ENCODE measurements at regions not wholly inside any gene's neighbourhood (a gene's known extent, or its start where the extent isn't known, plus 50 kb on each side); places are given as distances from the start of the nearest gene placed in this dataset.

- H3K27me3 ChIP-seq (ENCODE audit: insufficient read depth, insufficient read length) = no peaks in the 10 kb centered on the region
- no peaks in the 10 kb centered on the region for H3K36me3 ChIP-seq (ENCODE audit: insufficient read depth, insufficient read length, low read length)
- H3K4me3 ChIP-seq (ENCODE audit: insufficient read length, low read depth) = no peak overlapping the region
- peak; percentile 16 for DNase-seq (ENCODE audit: low read depth, low spot score)
- H3K9me3 ChIP-seq (ENCODE audit: insufficient read depth, low read length) = no peaks in the 10 kb centered on the region
- no peak overlapping the region for H3K9ac ChIP-seq (ENCODE audit: insufficient read length, low read depth)
- no peaks in the 10 kb centered on the region for H3K4me1 ChIP-seq (ENCODE audit: insufficient read depth, insufficient read length)
- TF ChIP-seq SUZ12 (IDR thresholded peaks at IDR 0.05; ENCODE audit: extremely low read depth, insufficient read depth, insufficient read length) (no peak), YY1 (IDR thresholded peaks at IDR 0.05; ENCODE audit: insufficient read depth, insufficient read length) (no peak), ZNF274 (IDR thresholded peaks at IDR 0.05; ENCODE audit: low read depth, low read length) (no peak)
These were observed 110.8 kb upstream of the PACRGL start for GRCh38 chr4:20589436-20589835.

DNA sequence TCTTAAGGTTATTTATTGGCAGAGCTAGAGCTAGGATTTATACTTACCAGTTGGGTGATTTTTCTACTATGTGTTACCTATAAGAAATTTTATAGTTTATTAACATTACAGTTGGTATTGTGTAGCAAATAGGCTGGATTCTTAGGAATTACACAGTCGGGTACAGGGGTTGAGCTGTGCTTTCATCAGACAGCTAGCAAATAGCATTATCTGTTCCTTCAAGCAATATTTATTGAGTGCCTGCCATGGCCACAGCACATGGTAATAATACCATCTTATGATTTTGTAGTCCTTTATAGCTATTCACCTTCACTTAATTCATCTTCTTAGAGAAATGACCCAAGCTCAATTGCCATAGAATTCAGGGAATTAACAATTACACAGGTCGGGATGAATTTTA, 109.4 kb upstream of the PACRGL start:
- no peak for TF ChIP-seq YY1 (IDR thresholded peaks at IDR 0.05; ENCODE audit: insufficient read depth, insufficient read length)
- TF ChIP-seq SUZ12 (IDR thresholded peaks at IDR 0.05; ENCODE audit: extremely low read depth, insufficient read depth, insufficient read length) = no peak
- no peak for TF ChIP-seq ZNF274 (IDR thresholded peaks at IDR 0.05; ENCODE audit: low read depth, low read length)
- no peaks in the 10 kb centered on the region for H3K4me1 ChIP-seq (ENCODE audit: insufficient read depth, insufficient read length)
- no peak overlapping the region for H3K4me3 ChIP-seq (ENCODE audit: insufficient read length, low read depth)
- DNase-seq (ENCODE audit: low read depth, low spot score) = no peak
- H3K36me3 ChIP-seq (ENCODE audit: insufficient read depth, insufficient read length, low read length) = no peaks in the 10 kb centered on the region
- no peaks in the 10 kb centered on the region for H3K27me3 ChIP-seq (ENCODE audit: insufficient read depth, insufficient read length)
- no peak overlapping the region for H3K9ac ChIP-seq (ENCODE audit: insufficient read length, low read depth)
- H3K9me3 ChIP-seq (ENCODE audit: insufficient read depth, low read length) = no peaks in the 10 kb centered on the region

DNA sequence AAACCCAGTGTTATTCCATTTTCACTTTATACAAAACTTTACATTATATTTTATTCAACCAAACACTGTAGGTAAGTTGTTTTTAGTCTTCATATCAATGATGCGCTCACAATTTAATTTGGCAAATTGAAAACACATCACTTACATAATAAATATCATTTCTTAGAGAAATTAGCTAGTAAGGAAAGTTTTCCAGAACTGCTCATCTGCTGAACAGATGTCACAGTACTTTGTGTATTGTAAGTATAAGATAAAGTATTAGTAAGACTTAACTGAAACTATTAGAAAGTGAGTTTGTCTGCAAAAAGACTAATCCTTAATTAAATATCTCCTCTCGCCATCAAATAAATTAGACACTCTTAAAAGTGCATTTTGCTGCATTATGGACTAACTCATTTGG, 108.7 kb upstream of the PACRGL start:
- no peak for DNase-seq (ENCODE audit: low read depth, low spot score)
- Histone ChIP-seq H3K9me3 (ENCODE audit: insufficient read depth, low read length) (no peaks in the 10 kb centered on the region), H3K36me3 (ENCODE audit: insufficient read depth, insufficient read length, low read length) (no peaks in the 10 kb centered on the region), H3K9ac (ENCODE audit: insufficient read length, low read depth) (no peak overlapping the region), H3K4me1 (ENCODE audit: insufficient read depth, insufficient read length) (no peaks in the 10 kb centered on the region), H3K4me3 (ENCODE audit: insufficient read length, low read depth) (no peak overlapping the region), H3K27me3 (ENCODE audit: insufficient read depth, insufficient read length) (no peaks in the 10 kb centered on the region)
- TF ChIP-seq SUZ12 (IDR thresholded peaks at IDR 0.05; ENCODE audit: extremely low read depth, insufficient read depth, insufficient read length) = no peak
- no peak for TF ChIP-seq ZNF274 (IDR thresholded peaks at IDR 0.05; ENCODE audit: low read depth, low read length)
- TF ChIP-seq YY1 (IDR thresholded peaks at IDR 0.05; ENCODE audit: insufficient read depth, insufficient read length) = no peak

DNA sequence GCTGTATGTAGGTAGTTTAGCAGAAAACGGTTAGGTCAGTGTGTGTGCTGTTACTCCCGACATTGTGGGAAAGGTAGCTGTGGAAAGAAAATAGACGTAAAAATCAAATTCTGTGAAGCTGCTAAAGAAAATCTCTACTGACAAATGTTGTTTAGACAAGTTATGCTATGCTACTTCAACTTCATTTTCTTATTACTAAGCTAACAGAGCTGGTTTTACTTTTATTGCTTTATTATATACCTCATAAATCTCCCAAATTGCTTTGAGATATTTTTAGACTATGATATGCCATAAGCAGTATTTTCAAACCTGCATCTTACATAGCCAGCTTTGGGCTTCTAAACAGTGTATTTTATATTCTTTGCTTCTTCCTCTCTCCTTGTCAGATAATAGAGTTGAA, 108.2 kb upstream of the PACRGL start:
- H3K9me3 ChIP-seq (ENCODE audit: insufficient read depth, low read length) = no peaks in the 10 kb centered on the region
- no peaks in the 10 kb centered on the region for H3K36me3 ChIP-seq (ENCODE audit: insufficient read depth, insufficient read length, low read length)
- no peak for TF ChIP-seq ZNF274 (IDR thresholded peaks at IDR 0.05; ENCODE audit: low read depth, low read length)
- TF ChIP-seq YY1 (IDR thresholded peaks at IDR 0.05; ENCODE audit: insufficient read depth, insufficient read length) = no peak
- no peak for TF ChIP-seq SUZ12 (IDR thresholded peaks at IDR 0.05; ENCODE audit: extremely low read depth, insufficient read depth, insufficient read length)
- H3K4me1 ChIP-seq (ENCODE audit: insufficient read depth, insufficient read length) = no peaks in the 10 kb centered on the region
- no peak for DNase-seq (ENCODE audit: low read depth, low spot score)
- H3K4me3 ChIP-seq (ENCODE audit: insufficient read length, low read depth) = no peak overlapping the region
- H3K9ac ChIP-seq (ENCODE audit: insufficient read length, low read depth) = no peak overlapping the region
- H3K27me3 ChIP-seq (ENCODE audit: insufficient read depth, insufficient read length) = no peaks in the 10 kb centered on the region

GRCh38 chr4:20592663-20593062, 107.6 kb upstream of the PACRGL start:
- TF ChIP-seq ZNF274 (IDR thresholded peaks at IDR 0.05; ENCODE audit: low read depth, low read length) (no peak), SUZ12 (IDR thresholded peaks at IDR 0.05; ENCODE audit: extremely low read depth, insufficient read depth, insufficient read length) (no peak), YY1 (IDR thresholded peaks at IDR 0.05; ENCODE audit: insufficient read depth, insufficient read length) (no peak)
- H3K9ac ChIP-seq (ENCODE audit: insufficient read length, low read depth) = no peak overlapping the region
- H3K4me1 ChIP-seq (ENCODE audit: insufficient read depth, insufficient read length) = no peaks in the 10 kb centered on the region
- DNase-seq (ENCODE audit: low read depth, low spot score) = no peak
- no peak overlapping the region for H3K4me3 ChIP-seq (ENCODE audit: insufficient read length, low read depth)
- H3K27me3 ChIP-seq (ENCODE audit: insufficient read depth, insufficient read length) = no peaks in the 10 kb centered on the region
- H3K36me3 ChIP-seq (ENCODE audit: insufficient read depth, insufficient read length, low read length) = no peaks in the 10 kb centered on the region
- H3K9me3 ChIP-seq (ENCODE audit: insufficient read depth, low read length) = no peaks in the 10 kb centered on the region

- DNase-seq (ENCODE audit: low read depth, low spot score) = no peak
- TF ChIP-seq ZNF274 (IDR thresholded peaks at IDR 0.05; ENCODE audit: low read depth, low read length) (no peak), YY1 (IDR thresholded peaks at IDR 0.05; ENCODE audit: insufficient read depth, insufficient read length) (no peak), SUZ12 (IDR thresholded peaks at IDR 0.05; ENCODE audit: extremely low read depth, insufficient read depth, insufficient read length) (no peak)
- Histone ChIP-seq H3K9ac (ENCODE audit: insufficient read length, low read depth) (no peak overlapping the region), H3K27me3 (ENCODE audit: insufficient read depth, insufficient read length) (no peaks in the 10 kb centered on the region), H3K4me3 (ENCODE audit: insufficient read length, low read depth) (no peak overlapping the region), H3K36me3 (ENCODE audit: insufficient read depth, insufficient read length, low read length) (no peaks in the 10 kb centered on the region), H3K4me1 (ENCODE audit: insufficient read depth, insufficient read length) (no peaks in the 10 kb centered on the region), H3K9me3 (ENCODE audit: insufficient read depth, low read length) (no peaks in the 10 kb centered on the region)
These were observed 101.6 kb upstream of the PACRGL start for GRCh38 chr4:20598626-20599025.

GRCh38 chr4:20603671-20604313, 96.5 kb upstream of the PACRGL start:
- Histone ChIP-seq H3K36me3 (ENCODE audit: insufficient read depth, insufficient read length, low read length) (no peaks in the 10 kb centered on the region), H3K4me3 (ENCODE audit: insufficient read length, low read depth) (no peak overlapping the region), H3K9me3 (ENCODE audit: insufficient read depth, low read length) (no peaks in the 10 kb centered on the region), H3K4me1 (ENCODE audit: insufficient read depth, insufficient read length) (no peaks in the 10 kb centered on the region), H3K27me3 (ENCODE audit: insufficient read depth, insufficient read length) (no peaks in the 10 kb centered on the region), H3K9ac (ENCODE audit: insufficient read length, low read depth) (no peak overlapping the region)
- TF ChIP-seq YY1 (IDR thresholded peaks at IDR 0.05; ENCODE audit: insufficient read depth, insufficient read length) (no peak), ZNF274 (IDR thresholded peaks at IDR 0.05; ENCODE audit: low read depth, low read length) (no peak), SUZ12 (IDR thresholded peaks at IDR 0.05; ENCODE audit: extremely low read depth, insufficient read depth, insufficient read length) (no peak)
- DNase-seq (ENCODE audit: low read depth, low spot score) = no peak
